AG08396 (cell line): ENCODE measurements at regions not wholly inside any gene's neighbourhood (a gene's known extent, or its start where the extent isn't known, plus 50 kb on each side); places are given as distances from the start of the nearest gene placed in this dataset.
"Not testable (repeated sequence)": the region's sequence is repeated elsewhere in the genome, so short reads cannot be mapped to it uniquely, and the experiment has no call there.

Source experiments
- DNase-seq: peaks from one replicate; pipeline ENCODE4 v3.0.0; 2012; ENCODE audit warnings: low spot score, mixed read lengths

DNA sequence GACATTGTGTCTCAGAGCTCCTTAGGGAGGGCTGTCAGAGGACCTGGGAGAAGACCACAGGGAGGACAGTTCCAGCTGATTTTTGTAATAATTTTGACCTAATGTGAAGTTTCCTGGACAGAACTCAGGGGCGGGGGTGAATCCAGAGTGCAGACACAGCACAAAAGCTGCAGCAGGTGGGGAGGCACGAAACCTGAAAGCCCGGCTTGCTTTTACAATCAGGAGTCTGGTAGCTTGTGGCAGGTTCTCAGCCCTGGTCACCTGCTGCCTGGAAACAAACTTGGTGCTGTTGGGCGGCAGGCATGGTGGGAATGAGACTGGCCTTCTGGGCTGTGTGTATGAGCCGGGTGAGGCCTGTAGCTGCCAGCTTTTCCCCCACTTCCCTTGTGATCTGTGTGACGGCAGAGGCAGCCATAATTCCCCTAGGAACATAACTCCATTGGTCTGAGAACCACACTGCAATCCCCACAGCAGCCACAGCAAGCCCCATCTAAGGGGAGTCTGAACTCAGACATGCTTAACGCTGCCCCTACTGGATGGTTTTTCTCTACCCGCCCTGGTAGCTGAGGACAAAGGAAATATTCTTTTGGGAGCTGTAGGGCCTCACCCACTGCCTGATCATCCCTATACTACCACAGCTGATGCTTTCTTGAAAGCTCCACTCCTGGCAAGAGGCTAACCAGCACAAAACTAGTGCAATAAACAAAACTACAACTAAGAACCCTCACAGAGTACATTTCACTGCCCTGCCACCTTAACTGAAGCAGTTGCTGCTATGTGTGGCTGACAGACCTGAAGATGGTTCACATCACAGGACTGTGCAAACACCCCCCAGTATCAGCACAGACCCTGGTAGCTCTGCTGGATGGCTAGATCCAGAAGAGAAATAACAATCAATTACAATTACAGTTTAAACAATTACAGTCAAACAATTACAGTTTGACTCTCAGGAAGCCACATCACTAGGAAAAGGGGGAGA, 1055.1 kb upstream of the GJE1 start:
- DNase-seq = no peak

DNA sequence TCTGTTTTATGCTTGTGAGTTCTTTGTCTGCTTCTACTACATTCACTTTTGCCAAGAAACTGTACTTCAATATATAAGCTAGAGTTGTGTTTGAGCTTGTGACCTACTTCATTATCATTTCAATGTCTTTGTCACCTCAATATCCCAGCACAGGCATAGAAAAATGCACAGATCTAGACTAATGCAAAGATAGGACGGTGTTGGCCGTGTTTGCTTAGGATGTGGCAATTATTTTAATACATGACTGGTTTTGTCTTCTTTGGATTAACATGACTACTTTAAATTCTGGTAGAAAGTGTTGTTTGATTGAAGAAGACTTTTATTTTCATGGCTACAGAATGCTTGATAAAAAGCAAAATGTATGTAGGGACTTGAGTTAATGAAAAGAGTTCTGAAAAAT, 1075.0 kb upstream of the GJE1 start:
- no peak for DNase-seq

DNA sequence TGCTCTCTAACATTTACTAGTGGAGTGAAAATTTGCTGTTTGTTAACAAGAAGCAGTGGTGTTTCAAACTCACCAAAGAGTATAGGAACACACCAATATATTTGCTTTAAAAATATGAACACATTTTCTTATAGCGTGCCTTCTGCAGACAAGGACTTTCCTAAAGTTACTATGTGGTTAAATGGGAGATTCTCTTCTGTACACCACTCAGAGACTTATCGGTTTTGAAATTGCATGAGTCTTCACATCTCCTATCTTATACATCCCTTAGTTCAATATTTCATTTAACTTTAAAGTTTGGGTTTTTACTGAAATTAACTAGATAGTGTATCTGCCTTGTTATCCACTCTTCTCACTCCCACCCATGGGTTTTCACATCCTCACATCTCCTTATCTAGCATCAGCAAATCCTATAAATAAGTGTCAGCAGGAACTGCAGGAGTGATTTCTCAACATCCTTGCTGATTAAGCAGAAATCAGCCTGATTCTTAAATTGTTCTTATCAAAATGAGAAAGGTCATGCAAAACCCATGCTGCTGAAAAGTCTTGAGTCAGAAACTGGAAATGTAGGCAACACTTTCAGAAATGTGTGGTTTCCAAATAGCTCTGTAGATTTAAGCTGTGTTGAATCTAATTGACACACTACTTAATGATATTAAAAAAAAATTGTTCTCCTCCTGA, 1075.6 kb upstream of the GJE1 start:
- DNase-seq = no peak

DNA sequence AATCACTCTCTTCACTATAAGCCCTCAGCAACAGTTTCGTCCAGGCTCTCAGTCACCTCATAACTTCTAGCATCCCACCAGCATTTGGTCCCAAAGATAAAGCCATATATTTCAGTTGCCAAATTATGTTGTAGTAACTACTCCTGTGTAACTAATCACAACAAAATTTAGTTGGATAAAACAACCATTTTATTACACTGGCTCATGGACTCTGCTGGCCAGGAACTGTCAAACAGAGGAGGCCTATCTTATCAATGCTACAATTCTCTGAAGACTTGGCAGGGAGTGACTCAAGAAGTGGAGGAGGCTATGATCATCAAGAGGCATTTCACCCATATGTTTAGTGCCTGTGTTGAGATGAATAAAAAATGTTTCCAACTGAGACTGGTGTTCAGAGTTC, 1082.3 kb upstream of the GJE1 start:
- DNase-seq = no peak

DNA sequence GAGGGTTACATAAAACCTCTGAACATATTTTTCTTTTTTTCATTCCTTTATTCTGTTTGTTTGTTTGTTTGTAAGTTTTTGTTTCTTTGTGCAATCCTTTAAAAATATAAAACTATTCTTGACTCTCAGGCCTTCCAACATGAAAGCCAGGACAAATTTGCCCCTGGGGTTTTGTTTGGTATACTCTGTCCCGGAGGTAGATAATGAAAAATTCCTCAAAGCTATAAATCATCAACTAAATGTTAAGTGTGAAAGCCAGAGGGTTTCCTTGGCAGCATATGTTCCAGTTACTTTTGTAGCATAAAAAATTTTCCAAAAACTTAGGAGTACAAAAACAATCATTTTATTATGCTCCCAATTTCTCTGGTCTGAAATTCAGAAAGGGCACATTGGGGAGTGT, 1084.3 kb upstream of the GJE1 start:
- no peak for DNase-seq

DNA sequence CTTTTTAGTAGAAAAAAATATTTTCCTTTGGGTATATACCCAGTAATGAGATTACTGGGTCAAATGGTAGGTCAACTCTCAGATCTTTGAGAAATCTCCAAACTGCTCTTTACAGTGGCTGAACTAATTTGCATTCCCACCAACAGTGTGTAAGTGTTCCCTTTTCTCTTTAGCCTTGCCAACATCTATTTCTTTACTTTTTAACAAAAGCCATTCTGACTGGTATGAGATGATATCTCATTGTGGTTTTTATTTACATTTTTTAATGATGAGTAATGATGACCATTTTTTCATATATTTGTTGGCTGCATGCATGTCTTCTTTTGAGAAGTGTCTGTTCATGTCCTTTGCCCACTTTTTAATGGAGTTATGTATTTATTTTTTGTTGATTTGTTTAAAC, 1086.2 kb upstream of the GJE1 start:
- not testable (repeated sequence) for DNase-seq

DNA sequence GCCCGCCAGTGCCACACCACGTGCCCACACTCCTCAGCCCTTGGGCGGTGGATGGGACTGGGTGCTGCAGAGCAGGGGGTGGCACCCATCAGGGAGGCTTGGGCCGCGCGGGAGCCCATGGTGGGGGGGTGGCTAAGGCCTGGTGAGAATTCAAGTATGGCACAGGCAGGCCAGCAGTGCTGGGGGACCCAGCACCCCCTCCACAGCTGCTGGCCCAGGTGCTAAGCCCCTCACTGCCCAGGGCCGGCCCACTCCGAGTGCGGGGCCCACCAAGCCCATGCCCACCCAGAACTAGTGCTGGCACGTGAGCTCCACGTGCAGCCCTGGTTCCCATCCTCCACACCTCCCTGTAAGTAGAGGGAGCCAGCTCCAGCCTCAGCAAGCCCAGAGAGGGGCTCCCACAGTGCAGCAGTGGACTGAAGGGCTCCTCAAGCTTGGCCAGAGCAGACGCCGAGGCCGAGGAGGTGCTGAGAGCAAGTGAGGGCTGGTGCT, 1091.1 kb upstream of the GJE1 start:
- DNase-seq = no peak

DNA sequence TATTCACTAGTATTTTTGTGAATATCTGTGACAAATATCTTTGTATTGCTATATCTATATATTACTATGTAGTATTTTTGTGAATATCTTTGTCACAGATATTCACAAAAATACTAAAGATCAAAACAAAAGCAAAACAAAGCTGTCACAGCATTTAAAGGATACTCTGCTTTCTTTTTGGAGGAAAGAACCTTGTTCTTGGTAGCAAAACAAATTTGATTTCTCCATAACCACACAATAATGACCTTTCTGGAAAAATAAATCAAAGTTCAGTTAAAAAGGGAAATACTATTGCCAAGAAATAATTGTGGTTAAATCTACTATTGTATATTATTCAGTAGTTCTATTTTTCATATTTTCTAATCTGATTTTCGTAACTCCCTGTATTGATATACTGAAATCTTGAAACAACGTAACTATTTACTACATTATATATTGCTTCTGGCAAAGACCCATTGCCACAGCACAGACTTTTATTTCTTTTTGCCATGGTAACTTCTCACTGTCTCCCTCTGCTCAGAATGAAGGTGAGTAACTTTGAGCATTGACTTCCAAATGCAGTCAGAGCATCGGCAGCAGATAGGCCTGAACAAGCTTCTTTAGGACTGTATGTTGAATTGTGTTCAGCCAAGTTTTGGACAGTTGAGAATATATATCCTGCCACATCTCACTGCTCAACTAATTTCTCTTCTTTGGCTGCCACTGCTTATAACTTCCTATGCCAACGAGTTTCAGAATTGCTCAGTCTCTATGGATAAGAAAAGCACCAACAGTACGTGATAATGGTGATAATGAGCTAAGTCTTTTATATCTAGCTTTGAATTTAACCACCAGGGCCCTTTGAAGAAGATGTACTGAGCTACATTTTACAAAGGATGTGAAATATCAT, 1097.2 kb upstream of the GJE1 start:
- DNase-seq = no peak

DNA sequence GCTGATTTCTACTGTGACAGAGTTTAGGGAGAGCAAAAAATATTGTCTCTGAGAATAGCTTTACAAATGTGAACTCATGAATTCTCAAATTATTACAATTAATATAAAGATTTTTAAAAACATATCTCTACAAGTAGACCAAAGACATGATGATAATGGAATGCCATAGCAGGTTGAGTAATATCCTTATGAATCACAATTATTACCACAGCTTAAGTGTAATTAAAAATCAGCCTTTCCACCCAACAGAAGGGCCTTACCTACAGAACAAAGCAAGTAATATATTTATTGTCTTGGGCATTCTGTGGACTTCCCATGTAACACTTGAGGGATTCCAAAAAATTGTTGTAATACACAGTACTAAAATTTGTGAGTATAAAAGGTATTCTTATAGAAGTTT, 1099.6 kb upstream of the GJE1 start:
- no peak for DNase-seq

DNA sequence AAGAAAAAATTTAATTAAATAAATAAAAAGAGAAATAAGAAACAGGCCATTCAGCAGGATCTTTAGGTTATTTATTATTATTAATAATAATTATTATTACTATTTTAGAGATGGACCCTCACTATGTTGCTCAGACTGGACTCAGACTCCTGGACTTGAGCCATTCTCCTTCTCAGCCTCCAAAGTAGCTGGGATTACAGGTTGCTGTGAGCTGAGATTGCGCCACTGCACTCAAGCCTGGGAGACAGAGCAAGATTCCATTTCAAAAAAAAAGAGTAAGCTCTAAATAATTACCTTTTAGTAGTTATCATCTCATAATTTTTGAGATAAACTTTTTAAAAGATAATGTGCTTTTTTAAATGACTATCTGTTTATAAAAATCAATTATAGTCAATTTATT, 1102.8 kb upstream of the GJE1 start:
- DNase-seq = no peak

DNA sequence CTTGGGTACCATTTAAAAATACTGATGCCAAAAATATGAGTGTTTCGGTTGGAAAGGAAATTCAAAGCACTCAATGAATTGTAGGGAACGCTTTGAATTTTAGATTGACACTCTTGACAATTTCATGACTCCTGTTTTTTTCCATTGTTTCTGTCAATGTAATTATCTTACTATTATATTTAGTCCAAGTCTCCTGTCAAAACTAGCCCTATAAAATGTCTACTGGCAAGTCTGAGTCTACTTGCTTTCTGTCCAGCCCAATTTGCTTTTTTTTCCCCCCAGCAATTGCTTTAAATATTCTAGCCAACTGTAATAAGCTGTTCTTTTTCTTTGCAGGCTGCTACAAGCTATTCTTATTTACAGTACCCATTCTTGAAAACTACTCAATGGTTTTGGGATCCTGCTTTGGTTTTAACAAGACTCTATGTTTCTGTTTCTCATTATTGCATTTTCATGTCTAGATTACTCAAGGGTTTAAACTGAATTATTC, 1103.9 kb upstream of the GJE1 start:
- no peak for DNase-seq

DNA sequence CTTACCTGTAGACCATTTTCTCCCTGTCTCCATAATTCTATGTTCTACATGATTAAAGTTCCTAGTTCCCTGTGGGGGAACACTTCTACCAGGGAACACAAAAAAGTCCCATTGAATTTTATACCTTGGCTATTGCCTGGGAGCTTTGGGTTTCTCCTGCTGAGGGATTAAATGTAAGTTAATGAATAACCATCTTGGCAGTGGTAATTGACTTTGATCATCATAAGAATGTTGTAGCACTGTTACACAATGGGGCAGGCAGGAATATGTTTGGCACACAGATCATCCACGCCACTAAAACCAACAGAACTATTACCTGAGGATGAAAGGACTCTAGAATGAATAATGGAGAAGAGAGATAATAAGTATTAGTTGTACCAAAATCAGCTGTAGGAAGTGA, 1106.2 kb upstream of the GJE1 start:
- no peak for DNase-seq

DNA sequence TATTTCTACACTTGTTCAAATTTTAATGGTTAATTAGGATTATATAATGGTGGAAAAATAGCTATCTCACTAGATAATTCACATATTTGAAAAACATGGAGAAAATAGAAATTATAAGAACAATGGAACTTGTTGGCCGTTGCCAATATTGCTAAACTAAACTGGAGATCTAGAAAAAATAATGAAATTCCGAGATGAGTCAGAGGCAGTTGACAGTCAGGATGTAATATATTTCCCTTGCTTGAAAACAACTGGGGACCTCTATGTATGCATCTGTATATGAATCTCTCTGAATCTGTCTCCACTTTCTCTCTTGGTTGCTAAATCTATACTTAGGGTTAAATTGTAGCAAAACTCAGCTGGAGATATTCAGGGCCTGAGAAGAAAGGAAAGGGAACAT, 1108.2 kb upstream of the GJE1 start:
- no peak for DNase-seq

DNA sequence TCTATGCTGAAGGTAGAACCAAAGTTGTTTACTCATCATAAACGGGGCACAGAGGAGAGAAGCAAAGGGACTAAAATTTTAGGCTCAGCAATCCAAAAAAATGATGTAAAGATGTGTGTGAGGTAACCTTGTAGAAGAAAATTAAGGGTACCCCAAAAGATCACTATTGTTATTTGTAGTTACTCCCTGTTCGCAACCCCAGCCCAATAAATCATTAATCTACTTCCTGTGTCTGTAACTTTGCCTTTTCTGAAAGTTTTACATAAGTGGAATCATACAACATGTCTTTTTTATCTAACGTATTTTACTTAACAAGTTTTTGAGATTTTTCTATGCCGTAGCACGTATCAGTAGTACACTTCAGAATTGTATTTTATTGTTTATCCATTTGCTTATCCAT, 1114.8 kb upstream of the GJE1 start:
- DNase-seq = no peak

DNA sequence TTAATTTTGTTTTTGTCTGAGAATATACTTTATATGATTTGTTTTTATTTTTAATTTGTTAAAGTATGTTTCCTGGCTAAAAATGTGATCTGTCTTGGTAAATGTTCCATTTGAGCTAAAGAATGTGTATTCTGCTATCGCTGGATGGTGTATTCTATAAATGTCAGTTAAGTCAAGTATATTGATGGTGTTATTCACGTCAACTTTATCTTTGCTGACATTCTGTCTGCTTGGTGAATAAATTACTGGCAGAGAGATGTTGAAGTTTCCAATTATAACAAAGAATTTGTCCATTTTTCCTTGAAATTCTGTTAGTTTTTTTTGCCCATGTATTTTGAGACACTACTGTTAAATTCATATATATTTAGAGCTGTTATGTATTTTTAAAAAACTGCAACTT, 1131.8 kb upstream of the GJE1 start:
- DNase-seq = no peak

DNA sequence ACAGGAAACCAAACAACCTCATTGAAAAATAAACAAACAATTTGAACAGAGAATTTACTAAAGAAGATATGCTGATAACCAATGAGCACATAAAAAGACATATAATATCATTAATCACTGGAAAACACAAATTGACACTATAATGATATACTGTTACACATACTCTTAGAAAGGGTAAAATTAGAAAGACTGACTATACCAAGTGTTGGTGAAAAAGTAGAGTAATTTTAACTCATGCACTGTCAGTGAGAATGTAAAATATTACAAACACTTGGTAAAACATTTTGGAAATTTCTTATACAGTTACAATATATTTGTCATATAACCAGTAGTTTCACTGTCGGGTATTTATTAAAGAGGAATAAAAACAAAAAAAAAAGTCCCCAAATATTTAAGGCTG, 1139.2 kb upstream of the GJE1 start:
- no peak for DNase-seq

DNA sequence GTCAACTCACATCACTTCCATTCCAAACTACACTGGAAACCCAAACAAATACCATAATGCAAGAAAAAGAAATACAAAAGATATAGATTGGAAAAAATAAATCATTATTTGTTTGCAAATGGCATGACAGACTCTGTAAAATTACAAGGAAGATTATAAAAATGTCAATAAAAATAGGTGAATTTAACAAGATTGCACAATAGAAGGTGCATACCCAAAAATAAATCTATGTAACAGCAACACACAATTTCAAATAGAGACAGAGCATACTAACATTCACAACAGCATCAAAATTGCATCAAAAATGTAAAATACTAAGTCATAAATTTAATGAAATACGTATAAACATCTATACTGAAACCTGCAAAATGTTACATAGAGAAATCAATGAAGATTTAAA, 1140.0 kb upstream of the GJE1 start:
- no peak for DNase-seq

DNA sequence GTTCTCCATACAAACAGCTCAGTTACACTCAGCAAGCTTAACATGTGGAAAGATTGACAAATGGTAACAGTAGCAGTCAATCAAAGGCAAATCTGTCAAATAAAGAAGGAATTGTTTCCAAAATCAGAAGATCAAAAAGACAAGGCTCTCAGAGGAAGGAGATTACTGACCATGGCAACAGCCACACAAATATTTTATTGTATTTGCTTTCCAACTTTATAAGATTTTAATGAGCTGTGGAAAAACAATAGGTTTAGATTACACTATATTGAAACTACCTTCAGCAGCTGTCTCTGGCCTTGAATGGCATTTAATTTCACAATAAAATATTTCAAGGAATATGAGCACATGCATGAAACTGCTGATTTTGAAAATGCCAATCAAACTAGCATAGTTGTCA, 1143.9 kb upstream of the GJE1 start:
- DNase-seq = no peak

DNA sequence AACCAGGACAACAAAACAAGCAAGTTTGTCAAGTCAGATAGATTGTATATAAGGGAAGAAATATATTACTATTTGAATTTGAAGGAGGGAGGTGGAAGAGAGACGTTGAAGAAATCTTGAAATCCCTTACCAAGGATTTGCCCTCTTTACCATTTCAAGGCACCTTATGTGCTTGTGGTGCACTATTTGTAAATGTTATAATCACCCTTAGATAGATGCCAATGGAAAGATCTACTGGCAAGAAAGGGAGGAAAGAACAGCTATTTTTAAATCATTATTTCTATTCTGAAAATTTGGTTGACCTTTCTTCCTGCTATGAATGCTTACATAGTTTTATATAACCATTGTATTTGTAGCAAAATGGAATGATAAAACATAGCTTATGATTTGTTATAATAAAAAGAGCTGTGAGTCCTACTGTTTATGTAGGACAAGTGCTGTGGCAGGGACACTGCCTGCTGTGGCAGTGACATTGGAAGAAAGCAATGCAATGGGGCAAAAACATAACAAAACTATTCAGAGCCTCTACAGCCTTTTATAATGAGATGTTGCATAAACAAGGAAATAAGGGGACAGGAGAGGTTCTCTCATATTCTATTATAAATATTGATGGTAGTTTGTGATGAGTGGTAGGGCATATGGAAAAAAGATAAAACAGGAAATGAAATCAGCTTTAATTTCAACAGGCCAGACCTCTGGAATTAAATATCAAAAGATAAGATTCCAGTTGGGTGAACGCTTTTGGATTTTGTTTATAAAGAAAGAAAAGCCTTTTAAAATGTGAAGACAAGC, 1145.2 kb upstream of the GJE1 start:
- no peak for DNase-seq

DNA sequence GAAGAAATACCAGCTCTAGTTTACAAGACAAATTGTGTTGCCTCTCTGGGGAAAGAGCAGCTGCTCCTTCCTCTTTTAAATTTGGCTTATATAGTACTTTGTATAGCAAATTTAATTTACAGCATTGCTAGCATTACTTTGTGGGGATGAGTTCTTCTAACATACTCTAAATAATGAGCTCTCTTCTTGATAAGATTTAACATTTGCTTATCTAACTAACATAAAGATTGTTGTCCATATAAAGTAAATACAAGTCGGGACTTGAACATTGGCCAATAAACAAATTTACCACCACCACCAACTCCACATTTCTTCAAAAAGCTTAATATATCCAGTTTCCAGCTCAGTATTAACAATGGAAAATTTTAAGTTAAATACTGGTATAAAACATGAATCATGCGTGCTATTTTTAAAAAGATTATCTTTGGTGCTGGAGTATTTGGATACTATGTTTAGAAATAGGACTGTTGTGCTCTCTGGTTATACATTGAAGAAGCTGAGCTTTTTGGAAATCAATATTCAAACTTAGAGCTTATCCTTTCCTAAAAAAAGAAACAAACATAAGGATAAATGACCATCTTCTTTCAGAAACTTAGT, 1146.9 kb upstream of the GJE1 start:
- no peak for DNase-seq
